ENCODE measurements at regions not wholly inside any gene's neighbourhood (a gene's known extent, or its start where the extent isn't known, plus 50 kb on each side); places are given as distances from the start of the nearest gene placed in this dataset.

DNA sequence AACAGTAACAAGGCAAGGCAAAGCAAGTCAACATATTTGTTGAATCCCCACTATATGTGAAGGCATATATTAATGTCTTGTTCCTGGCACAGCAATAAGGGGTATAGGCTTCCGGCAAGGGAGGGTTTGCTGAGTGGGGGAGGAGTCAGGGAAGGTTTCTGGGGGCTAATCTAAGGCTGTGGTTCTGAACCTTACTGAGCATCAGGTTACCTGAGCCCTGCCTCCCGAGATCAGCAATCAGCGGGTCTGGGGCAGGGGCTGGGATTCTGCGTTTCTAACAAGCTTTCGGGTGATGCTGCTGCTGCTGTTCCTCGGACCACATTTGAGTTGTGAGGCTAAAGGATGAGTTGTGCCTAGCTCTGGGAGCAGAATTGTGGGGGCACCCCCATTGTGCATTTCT is 401.7 kb upstream of the SPRED2 start:
- DNase-seq, result no peak
- H3K27ac ChIP-seq, result no peak overlapping the region
- no peaks in the 10 kb centered on the region for H3K27me3 ChIP-seq
- H3K9me3 ChIP-seq, result no peaks in the 10 kb centered on the region
- no peak for TF ChIP-seq CTCF (IDR thresholded peaks at IDR 0.05)
- no peak for ATAC-seq
- intact Hi-C loops (cut with DNase I), result no loop called here
- no peaks in the 10 kb centered on the region for H3K4me1 ChIP-seq
- no peak overlapping the region for H3K4me3 ChIP-seq
- H3K36me3 ChIP-seq, result no peaks in the 10 kb centered on the region

DNA sequence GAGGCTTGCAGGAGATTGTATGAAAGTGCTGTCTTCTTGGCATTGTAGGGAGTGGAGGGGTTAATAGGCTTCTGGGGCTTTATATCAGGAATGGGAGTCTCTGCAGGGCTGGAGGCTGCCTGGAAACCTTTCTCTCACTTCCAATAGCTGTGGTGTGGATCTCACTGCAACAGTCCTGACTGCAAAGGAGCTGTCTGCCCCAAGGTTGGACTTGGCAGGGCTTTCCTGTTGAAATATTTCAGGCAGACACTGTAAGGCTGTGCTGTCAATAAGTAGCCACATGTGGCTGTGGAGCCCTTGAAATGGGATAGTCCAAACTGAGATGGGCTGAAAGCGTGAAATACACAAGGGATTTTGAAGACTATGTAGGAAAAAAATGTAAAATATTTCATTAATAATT is 399.1 kb upstream of the SPRED2 start:
- no peaks in the 10 kb centered on the region for H3K36me3 ChIP-seq
- no peaks in the 10 kb centered on the region for H3K4me1 ChIP-seq
- no peaks in the 10 kb centered on the region for H3K9me3 ChIP-seq
- intact Hi-C loops (cut with DNase I), result no loop called here
- TF ChIP-seq CTCF (IDR thresholded peaks at IDR 0.05), result no peak
- no peak overlapping the region for H3K27ac ChIP-seq
- H3K27me3 ChIP-seq, result no peaks in the 10 kb centered on the region
- no peak for DNase-seq
- ATAC-seq, result no peak
- no peak overlapping the region for H3K4me3 ChIP-seq

- Histone ChIP-seq H3K36me3 (no peaks in the 10 kb centered on the region), H3K4me3 (no peak overlapping the region), H3K9me3 (no peaks in the 10 kb centered on the region), H3K27ac (no peak overlapping the region), H3K4me1 (no peaks in the 10 kb centered on the region), H3K27me3 (no peaks in the 10 kb centered on the region)
- no peak for TF ChIP-seq CTCF (IDR thresholded peaks at IDR 0.05)
- no peak for DNase-seq
- intact Hi-C loops (cut with DNase I), result no loop called here
- no peak for ATAC-seq
These were observed 394.2 kb upstream of the SPRED2 start for GRCh38 chr2:65826567-65826966.

- DNase-seq, result no peak
- H3K36me3 ChIP-seq, result no peaks in the 10 kb centered on the region
- H3K27me3 ChIP-seq, result no peaks in the 10 kb centered on the region
- TF ChIP-seq CTCF (IDR thresholded peaks at IDR 0.05), result no peak
- no peak overlapping the region for H3K27ac ChIP-seq
- H3K9me3 ChIP-seq, result no peaks in the 10 kb centered on the region
- no peaks in the 10 kb centered on the region for H3K4me1 ChIP-seq
- intact Hi-C loops (cut with DNase I), result no loop called here
- no peak overlapping the region for H3K4me3 ChIP-seq
- ATAC-seq, result no peak
These were observed 391.1 kb upstream of the SPRED2 start for GRCh38 chr2:65823511-65823910.

GRCh38 chr2:65820454-65820853 is 388.1 kb upstream of the SPRED2 start:
- no peak for ATAC-seq
- H3K27ac ChIP-seq, result no peak overlapping the region
- no peak overlapping the region for H3K4me3 ChIP-seq
- H3K27me3 ChIP-seq, result no peaks in the 10 kb centered on the region
- no peaks in the 10 kb centered on the region for H3K4me1 ChIP-seq
- intact Hi-C loops (cut with DNase I), result no loop called here
- no peak for DNase-seq
- no peaks in the 10 kb centered on the region for H3K36me3 ChIP-seq
- no peaks in the 10 kb centered on the region for H3K9me3 ChIP-seq
- no peak for TF ChIP-seq CTCF (IDR thresholded peaks at IDR 0.05)

- no peak overlapping the region for H3K4me3 ChIP-seq
- no peaks in the 10 kb centered on the region for H3K9me3 ChIP-seq
- H3K27ac ChIP-seq, result no peak overlapping the region
- no peaks in the 10 kb centered on the region for H3K4me1 ChIP-seq
- intact Hi-C loops (cut with DNase I), result no loop called here
- ATAC-seq (no peak), DNase-seq (no peak)
- H3K27me3 ChIP-seq, result no peaks in the 10 kb centered on the region
- no peak for TF ChIP-seq CTCF (IDR thresholded peaks at IDR 0.05)
- H3K36me3 ChIP-seq, result no peaks in the 10 kb centered on the region
These were observed 387.6 kb upstream of the SPRED2 start for GRCh38 chr2:65819963-65820362.

Data from upper lobe of right lung (tissue), 1 donor.